Caki2 (cell line): ENCODE measurements at regions not wholly inside any gene's neighbourhood (a gene's known extent, or its start where the extent isn't known, plus 50 kb on each side); places are given as distances from the start of the nearest gene placed in this dataset.

Source experiments
- DNase-seq: peaks from one replicate; pipeline ENCODE4 v3.0.0-alpha.2; 2015; ENCODE audit warnings: low read depth
- in situ Hi-C: cut with HindIII; loops from 2 replicates; pipeline ENCODE4 v1.10.0; 2016; ENCODE audit warnings: low sequenced_read_pairs, low pct_unique_long_range_greater_than_20kb, mixed read lengths

DNA sequence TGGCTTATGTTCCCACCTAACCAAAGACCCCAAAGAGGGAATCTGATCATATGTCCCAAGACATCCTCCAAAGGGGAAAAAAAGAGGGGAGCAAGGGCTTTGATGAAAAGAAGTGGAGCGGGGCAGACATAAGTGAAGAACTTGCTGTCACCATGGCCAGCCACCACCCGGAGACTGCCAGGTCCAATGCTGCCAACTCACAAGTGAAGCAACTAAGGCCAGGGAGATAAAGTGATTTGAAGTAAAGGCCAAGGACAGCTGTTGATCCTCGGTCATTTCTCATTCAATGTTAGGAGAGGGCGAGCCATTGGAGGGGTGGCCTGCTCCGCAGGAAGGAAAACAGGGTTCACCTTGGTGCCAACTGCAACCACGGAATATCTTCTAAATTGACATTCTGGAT is 72.6 kb upstream of the C3orf80 start:
- in situ Hi-C loops = no loop called here

DNA sequence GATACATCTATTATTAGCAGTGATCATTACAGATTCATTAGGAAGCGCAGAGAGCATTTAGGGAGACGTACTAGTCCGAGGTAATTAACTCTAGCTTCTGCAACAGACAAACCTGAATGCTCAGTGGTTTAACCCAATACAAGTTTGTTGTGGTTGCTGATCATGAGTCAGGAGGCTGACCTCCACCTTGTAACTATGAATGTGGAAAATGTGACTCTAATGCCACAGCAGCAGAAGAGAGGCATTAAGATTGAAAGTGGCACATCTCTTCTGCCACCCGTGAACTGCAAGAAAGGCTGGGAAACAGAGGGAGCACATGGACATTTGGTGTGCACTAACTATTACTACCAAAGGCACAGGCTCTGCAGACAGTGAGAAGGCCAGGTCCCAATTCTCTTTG is 71.2 kb upstream of the C3orf80 start:
- in situ Hi-C loops = no loop called here
- no peak for DNase-seq

More for the DNA sequence above, 72.6 kb upstream of the C3orf80 start:
- no peak for DNase-seq

DNA sequence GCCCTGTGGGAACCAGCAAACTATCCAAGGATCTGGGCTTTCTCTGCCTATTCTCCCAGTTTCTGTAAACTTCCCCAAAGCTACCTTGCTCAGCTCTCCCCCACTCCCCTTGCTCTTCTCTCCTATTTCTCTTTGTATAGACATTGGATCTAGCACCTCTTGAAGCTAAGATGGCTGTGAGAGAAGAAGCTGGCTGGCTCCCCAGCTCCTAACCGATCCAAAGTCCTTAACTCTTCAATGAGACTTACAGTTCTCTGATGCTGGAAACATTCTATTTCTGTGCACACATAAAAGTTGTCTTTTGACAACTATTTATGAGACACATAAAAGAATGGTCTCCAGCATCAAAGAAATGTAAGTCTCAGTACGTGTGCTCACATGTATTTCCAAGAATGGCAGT is 70.6 kb upstream of the C3orf80 start:
- in situ Hi-C loops = no loop called here
- DNase-seq = no peak

DNA sequence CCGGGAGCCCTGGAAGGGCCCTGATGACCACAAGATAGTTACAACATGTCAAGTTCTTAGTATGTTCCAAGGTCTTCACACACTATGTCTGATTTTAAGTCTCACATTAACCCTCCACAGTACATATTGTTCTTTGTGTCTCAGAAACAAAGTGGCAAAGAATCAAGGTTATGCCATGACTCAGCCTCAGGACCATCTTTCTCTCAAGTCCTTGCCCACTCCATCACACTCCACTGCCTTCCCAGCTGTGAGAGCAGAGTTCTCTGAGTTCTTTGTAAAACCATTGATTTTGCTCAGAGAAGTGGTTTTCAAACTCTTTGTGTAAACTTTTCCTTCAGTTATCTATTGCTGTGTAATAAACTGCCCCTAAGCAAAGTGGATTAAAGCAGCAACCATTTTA is 67.9 kb upstream of the C3orf80 start:
- in situ Hi-C loops = no loop called here
- no peak for DNase-seq

DNA sequence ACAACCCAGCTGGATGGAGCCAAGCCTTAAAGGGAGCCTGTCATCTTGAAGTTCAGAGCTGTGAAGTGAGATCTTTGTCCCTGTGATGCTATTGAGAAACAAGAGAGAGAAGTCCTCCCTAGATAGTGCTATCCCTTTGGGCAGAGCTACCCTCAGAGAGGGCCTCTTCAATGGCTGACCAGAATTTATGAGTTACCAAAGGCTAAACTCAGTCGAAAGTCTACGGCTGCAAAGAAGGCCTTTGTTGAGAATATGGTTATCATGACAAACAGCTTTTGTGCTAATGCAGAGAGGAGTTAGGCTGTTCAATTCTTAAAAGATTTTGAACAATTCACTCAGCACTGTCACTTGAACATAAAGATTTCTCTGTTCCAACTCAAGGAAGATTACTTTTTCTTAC is 65.9 kb upstream of the C3orf80 start:
- no peak for DNase-seq
- in situ Hi-C loops = no loop called here

DNA sequence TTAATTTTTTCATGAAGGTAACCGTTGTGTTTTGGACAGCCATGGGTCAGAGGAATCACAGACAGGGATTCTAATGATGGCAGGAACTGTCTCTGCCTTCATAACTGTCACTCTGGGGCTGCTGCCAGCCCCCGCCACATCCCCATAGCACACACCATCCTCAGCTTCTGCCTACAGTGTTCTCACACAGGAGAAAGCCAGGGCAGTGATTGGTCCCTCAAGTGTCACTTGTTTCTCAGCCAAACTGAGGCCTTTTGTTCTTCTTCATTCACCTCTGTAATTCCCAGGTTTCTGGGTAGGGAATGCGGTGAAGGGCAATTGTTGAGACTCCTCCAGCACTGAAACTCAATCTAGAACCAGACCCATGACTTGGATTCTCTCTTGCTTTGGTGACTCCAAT is 65.4 kb upstream of the C3orf80 start:
- DNase-seq = no peak
- in situ Hi-C loops = no loop called here

DNA sequence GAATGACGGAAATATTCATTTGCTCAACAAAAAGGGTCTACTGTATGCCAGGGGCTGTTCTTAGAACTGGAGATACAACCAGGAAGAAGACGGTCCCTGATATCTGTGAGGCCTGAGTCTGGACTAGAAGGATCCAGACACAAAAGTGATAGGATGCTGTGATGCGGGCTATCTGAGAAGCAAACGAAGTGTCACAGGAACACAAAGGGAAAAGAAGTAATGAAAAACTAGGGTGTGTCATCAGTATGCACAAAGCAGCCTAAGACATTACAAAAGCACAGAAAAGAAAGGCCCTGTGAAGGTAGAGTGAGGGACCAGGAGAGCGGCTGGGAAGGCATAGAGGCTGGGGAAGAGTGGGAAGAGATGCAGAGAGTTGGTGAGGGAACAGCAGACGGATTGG is 63.3 kb upstream of the C3orf80 start:
- in situ Hi-C loops = no loop called here
- DNase-seq = no peak

DNA sequence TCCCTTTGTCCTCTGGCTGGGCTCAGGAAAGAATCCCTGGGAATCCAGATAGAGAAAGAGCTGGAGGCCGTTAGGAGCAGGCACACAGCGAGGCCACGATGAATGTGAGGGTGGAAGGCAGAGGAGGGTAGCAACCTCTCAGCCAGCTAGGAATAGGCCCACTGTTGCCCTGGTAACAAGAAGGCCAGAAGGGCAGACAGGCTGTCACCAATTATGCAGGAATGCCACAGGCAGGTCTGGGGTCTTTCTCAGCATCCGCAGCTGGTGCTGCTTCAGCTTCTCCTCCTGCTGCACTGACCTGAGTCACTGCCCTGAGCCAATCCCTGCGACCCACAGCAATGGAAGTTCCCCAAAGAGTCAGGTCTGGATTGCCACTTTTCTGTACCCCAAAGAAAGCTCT is 62.8 kb upstream of the C3orf80 start:
- DNase-seq = no peak
- in situ Hi-C loops = no loop called here

DNA sequence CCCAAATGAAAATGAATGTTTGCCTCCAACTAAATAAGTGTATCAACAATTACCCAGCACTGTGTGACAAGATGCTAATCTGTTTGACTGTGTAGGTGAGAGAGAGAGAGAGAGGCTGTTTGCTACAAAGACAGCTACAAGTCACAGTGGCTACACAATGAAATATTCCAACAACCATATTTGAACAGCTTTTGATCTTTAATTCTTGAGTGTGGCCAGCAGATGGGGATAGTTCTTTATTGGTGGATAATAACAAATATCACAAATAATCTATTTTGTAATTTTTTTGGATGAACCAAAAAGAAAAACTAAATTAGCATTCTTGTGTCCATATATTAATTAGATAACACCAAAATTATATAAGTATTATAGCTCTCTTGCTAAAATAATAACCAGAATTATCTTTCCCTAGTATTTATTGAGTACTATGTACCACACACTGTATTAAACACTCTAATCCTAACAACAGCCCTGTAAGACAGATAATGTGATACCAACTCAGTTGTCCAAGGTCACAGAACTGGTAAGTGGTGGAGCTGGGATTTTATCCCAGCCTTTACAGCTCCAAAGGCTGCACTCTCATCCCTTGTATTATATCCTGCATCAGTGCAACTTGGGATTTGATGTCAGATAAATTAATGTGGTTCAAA is 61.9 kb upstream of the C3orf80 start:
- in situ Hi-C loops = no loop called here

DNA sequence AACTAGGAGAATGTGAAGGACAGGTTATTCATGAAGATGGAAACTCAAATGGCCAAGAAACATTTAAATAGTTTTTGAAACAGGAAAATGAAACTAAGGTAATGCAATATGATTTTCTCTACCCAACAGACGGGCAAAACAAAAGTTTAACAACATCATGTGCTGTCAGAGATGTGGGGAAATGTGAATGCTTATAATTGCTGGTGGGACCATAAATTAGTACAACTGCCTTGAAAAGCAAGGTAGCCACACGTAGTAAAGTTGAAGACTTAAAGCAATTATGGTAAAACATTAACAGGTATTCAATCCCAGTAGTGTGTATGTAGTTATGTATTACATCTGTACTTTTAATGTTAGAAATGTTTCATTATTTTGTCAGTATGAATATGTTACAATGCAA is 57.0 kb upstream of the C3orf80 start:
- DNase-seq = no peak
- in situ Hi-C loops = no loop called here

More for the DNA sequence above, 61.9 kb upstream of the C3orf80 start:
- DNase-seq = peak; percentile 29

DNA sequence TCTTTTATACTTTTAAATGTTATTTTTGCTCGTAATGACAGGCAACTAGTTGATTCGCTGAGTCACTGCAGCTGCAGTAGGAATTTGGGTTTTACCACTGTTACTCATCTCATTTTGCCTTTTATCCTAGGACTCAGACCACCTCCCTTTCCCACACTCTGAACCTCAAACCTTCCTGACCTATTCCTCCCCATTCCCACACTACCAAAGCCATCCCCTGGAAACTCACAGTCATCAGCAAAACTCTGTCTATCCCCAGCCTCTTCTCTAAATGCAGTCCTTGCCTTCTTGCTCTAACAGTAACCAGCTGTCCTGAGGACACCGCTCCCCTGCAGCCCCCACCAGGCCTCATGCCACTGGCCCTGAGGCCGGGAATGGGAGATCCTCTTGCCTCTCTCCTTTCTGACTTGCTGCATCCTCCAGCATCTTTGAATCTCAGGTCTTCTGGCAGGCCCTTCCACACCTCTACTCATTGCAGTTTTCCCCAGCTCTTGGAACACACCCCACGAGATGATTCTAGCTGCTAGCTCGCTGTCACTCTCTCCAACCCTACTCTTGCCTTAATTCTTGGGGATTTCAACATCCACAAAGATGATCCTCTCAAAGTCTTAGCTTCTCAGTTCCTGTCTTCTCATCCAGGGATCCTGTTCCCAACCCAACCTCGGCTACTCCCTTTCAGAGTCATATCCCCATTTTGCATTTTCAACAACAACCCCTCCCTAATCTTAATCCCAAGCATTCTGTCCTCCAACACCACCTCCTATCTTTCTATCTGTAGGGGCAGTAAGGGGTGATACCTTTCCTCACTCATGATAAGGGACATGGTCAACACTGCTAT is 55.9 kb upstream of the C3orf80 start:
- DNase-seq = peak; percentile 41
- in situ Hi-C loops = no loop called here

DNA sequence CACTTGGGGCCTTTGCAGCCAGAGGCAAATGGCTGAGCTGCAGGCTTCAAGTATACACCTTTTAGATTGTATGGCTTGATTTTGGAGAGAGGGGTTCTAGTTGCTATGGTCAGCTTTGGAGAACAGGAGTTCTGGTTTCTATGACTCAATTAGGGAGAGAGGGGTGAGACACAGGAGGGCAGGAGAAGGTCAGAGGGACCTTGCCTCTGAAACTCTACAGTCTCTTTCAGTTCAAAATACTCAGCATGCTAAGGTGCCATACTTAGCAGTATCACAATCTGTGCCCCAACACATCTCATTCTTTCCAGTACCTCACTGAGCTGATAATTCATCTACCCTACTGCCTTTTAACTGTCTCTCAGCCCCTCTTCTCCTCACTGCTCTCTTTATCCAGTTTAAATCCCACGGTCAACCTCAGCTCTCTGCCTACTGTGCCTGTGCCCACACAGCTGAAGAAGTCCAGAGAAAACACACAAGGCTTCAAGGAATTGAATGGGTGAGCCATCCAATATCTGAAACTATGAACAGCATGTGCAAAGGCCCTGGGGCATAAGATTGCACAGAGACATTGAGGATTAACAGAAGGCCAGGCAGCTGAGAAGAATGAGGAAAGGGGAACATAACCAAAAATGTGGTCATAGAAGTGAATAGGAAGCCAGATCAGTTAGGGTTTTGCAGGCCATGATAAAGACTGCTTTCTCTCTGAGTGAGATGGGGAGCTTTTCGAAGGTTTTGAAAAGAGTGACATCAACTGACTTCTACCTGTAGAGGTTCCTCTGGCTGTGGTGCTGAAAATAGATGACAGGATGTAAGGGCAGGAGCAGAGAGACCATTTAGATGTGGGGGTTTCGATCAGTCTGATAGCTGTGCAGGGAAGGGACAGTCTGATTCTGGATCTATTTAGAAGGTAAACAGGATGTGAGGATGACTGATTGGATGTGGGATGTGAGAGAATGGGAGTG is 54.5 kb upstream of the C3orf80 start:
- no peak for DNase-seq
- in situ Hi-C loops = no loop called here

DNA sequence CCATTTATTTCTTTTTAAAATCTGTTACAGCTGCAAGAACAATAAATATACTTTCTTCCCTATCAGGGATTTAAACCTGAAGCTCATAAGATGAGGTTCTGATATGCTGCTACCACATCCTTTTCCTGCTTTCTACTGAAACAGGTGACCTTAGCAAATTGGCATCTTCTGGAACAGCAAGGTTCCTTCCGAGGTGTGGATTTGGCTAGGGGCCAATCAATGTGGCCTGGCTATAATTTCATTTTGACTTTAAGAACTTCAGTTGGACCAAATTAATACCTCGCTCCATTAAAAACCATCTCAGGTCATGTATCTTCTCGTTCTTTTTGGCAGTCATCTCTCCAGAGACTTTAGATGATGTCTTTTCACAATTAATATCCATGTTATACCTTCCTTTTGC is 53.4 kb upstream of the C3orf80 start:
- no peak for DNase-seq
- in situ Hi-C loops = no loop called here

DNA sequence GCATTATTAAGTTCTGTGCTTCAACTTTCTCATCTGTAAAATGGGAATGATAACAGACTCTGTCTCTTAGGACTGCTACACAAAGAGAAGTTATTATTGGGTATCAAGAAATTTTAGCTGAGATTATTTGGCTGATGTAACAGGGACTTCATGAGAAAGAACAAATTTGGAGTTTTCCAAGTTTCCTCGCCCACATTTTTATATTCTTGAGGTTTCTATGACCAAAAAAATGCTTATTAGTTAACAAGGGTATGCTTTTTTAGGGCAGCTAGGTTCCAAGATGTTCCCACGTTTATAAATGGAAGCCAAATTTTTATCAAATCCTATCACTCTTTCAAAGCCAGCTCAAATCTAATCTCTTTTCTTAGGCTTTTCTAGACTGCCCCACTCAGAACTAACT is 50.6 kb upstream of the C3orf80 start:
- in situ Hi-C loops = no loop called here

More for the DNA sequence above, 50.6 kb upstream of the C3orf80 start:
- DNase-seq = no peak
